ENCODE measurements at regions not wholly inside any gene's neighbourhood (a gene's known extent, or its start where the extent isn't known, plus 50 kb on each side); places are given as distances from the start of the nearest gene placed in this dataset.

DNA sequence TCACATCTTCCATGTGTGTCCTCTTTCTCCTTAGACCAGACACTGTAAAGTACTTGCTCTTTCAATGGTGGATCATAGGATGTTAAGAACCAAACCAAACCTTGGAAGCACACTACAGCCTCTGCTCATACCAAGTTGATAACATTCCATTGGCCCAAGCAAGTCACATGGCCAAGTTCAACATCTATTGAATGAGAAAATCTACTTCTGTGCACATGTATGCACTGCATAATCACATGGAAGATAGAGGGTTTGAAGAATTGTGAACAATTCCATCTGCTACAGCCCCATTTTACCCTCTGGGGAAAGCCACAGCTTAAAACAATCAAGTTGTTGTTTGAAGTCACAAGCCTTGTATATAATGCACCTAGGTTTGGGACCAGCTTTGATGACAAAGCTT, 68.2 kb downstream of the MFAP3 start:
- Histone ChIP-seq H3K9ac (ENCODE audit: insufficient read depth in 1 of 2, low read depth in 2 of 2, low read length in 2 of 2) (no peak overlapping the region), H3K79me2 (ENCODE audit: control insufficient read depth, insufficient read depth, low read length) (no peaks in the 10 kb centered on the region), H3K4me3 (no peak overlapping the region), H3K27ac (ENCODE audit: extremely low read depth, low read depth, low read length) (no peak overlapping the region), H3K36me3 (ENCODE audit: control insufficient read depth, insufficient read depth, low read length) (no peaks in the 10 kb centered on the region), H3K9me1 (ENCODE audit: control insufficient read depth, insufficient read depth, low read length) (no peaks in the 10 kb centered on the region), H3K4me1 (replicated peaks in 1 of 2; ENCODE audit: control insufficient read depth in 2 of 2, insufficient read depth in 2 of 2, low read length in 2 of 2) (no peaks in the 10 kb centered on the region; a peak in 1 of 5 replicates), H3K9me3 (replicated peaks; ENCODE audit: control insufficient read depth, insufficient read depth, low read depth, low read length) (no peaks in the 10 kb centered on the region), H3K4me2 (ENCODE audit: insufficient read depth, low read length) (no peak overlapping the region), H2AFZ (ENCODE audit: low read depth, low read length) (no peak overlapping the region), H3K27me3 (ENCODE audit: control insufficient read depth in 2 of 2, insufficient read depth in 2 of 2, low read length in 2 of 2) (peaks cover 14 to 24% of the 10 kb centered on the region in 2 experiments), H4K20me1 (replicated peaks; ENCODE audit: control insufficient read depth, insufficient read depth, low read length) (no peaks in the 10 kb centered on the region)
- BruUV-seq (replicated peaks) = no TSS peak
- intact Hi-C loops (cut with micrococcal nuclease) (no loop called here), in situ Hi-C loops (cut with MboI) (no loop called here)
- TF ChIP-seq, protein P1, sequence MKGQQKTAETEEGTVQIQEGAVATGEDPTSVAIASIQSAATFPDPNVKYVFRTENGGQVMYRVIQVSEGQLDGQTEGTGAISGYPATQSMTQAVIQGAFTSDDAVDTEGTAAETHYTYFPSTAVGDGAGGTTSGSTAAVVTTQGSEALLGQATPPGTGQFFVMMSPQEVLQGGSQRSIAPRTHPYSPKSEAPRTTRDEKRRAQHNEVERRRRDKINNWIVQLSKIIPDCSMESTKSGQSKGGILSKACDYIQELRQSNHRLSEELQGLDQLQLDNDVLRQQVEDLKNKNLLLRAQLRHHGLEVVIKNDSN (CRISPR knock-in tag; IDR thresholded peaks at IDR 0.05) = peak; percentile 56
- TF ChIP-seq, protein P2, sequence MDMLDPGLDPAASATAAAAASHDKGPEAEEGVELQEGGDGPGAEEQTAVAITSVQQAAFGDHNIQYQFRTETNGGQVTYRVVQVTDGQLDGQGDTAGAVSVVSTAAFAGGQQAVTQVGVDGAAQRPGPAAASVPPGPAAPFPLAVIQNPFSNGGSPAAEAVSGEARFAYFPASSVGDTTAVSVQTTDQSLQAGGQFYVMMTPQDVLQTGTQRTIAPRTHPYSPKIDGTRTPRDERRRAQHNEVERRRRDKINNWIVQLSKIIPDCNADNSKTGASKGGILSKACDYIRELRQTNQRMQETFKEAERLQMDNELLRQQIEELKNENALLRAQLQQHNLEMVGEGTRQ (CRISPR knock-in tag; IDR thresholded peaks at IDR 0.05) = peak; percentile 39
- TF ChIP-seq, protein P3, sequence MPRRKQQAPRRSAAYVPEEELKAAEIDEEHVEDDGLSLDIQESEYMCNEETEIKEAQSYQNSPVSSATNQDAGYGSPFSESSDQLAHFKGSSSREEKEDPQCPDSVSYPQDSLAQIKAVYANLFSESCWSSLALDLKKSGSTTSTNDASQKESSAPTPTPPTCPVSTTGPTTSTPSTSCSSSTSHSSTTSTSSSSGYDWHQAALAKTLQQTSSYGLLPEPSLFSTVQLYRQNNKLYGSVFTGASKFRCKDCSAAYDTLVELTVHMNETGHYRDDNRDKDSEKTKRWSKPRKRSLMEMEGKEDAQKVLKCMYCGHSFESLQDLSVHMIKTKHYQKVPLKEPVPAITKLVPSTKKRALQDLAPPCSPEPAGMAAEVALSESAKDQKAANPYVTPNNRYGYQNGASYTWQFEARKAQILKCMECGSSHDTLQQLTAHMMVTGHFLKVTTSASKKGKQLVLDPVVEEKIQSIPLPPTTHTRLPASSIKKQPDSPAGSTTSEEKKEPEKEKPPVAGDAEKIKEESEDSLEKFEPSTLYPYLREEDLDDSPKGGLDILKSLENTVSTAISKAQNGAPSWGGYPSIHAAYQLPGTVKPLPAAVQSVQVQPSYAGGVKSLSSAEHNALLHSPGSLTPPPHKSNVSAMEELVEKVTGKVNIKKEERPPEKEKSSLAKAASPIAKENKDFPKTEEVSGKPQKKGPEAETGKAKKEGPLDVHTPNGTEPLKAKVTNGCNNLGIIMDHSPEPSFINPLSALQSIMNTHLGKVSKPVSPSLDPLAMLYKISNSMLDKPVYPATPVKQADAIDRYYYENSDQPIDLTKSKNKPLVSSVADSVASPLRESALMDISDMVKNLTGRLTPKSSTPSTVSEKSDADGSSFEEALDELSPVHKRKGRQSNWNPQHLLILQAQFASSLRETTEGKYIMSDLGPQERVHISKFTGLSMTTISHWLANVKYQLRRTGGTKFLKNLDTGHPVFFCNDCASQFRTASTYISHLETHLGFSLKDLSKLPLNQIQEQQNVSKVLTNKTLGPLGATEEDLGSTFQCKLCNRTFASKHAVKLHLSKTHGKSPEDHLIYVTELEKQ (CRISPR knock-in tag; IDR thresholded peaks at IDR 0.05) = no peak
- no peak for FAIRE-seq
- no peak for ATAC-seq
- ChIA-PET CTCF (ENCODE audit: low intra/inter-chr PET ratio) (no interaction called here), POLR2A (interaction anchor here (0.6 kb wide), 1 partner anchor 294 kb away, joined by 5 read pairs; no protein-coding TSS in a partner anchor)
- DNase-seq (ENCODE audit: extremely low read depth in 1 of 4, low spot score in 3 of 4) = no peak
